ENCODE measurements at regions not wholly inside any gene's neighbourhood (a gene's known extent, or its start where the extent isn't known, plus 50 kb on each side); places are given as distances from the start of the nearest gene placed in this dataset.

GRCh38 chr11:119874660-119875238 lies 145.7 kb upstream of the NECTIN1 start:
- WGBS (ENCODE audit: insufficient coverage, insufficient read length) = no CpG with 5 or more reads among the region's 15 CpGs
- Histone ChIP-seq H3K36me3 (ENCODE audit: control insufficient read depth, insufficient read depth, low read length) (no peaks in the 10 kb centered on the region), H3K4me3 (ENCODE audit: low read length) (no peak overlapping the region), H3K9me3 (ENCODE audit: control insufficient read depth, insufficient read depth, low read length) (no peaks in the 10 kb centered on the region), H3K4me1 (ENCODE audit: control insufficient read depth, insufficient read depth, low read length) (no peaks in the 10 kb centered on the region; the same call in 1 of the 2 replicates), H3K27me3 (ENCODE audit: control insufficient read depth, insufficient read depth, low read length) (no peaks in the 10 kb centered on the region), H3K27ac (ENCODE audit: low read length) (no peak overlapping the region)
- no peak for DNase-seq (ENCODE audit: low read depth, low spot score)

DNA sequence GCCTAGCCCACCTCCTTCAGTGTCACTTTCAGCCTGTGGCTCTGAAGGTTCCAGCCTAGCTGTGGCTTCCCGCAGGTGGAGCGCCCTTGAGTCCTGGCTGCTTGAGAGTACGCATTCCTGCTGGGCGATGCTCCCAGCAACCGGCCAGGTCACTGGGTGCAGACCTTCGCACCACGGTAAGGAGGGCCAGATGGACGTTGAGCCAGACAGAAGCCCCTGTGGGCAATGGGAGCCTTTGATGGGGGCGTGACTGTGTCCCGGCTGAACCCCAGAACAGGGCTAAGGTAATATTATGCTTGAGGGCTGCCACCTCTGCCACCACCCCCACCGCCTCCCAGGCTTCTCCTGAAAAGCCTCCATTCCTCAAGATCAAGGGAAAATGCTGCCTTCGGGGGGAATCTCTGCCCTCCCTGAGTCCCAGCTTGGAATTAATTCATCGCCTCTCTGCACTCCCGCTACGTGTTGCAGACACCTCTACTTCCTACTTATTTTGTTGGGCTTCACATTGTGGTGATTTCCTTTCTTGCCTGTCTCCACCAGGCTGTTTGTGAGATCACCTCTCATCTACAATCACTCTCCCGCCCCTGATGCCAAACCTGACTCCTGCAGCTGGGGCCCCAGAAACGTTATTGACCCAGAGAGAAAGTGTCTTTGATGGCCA lies 144.9 kb upstream of the NECTIN1 start:
- no peak overlapping the region for H3K27ac ChIP-seq (ENCODE audit: low read length)
- no CpG with 5 or more reads among the region's 17 CpGs for WGBS (ENCODE audit: insufficient coverage, insufficient read length)
- no peaks in the 10 kb centered on the region for H3K36me3 ChIP-seq (ENCODE audit: control insufficient read depth, insufficient read depth, low read length)
- DNase-seq (ENCODE audit: low read depth, low spot score) = no peak
- no peaks in the 10 kb centered on the region for H3K27me3 ChIP-seq (ENCODE audit: control insufficient read depth, insufficient read depth, low read length)
- H3K4me1 ChIP-seq (ENCODE audit: control insufficient read depth, insufficient read depth, low read length) = no peaks in the 10 kb centered on the region; the same call in 1 of the 2 replicates
- H3K9me3 ChIP-seq (ENCODE audit: control insufficient read depth, insufficient read depth, low read length) = no peaks in the 10 kb centered on the region
- H3K4me3 ChIP-seq (ENCODE audit: low read length) = no peak overlapping the region

GRCh38 chr11:119872611-119873310 lies 143.8 kb upstream of the NECTIN1 start:
- H3K27me3 ChIP-seq (ENCODE audit: control insufficient read depth, insufficient read depth, low read length) = no peaks in the 10 kb centered on the region
- no peak overlapping the region for H3K27ac ChIP-seq (ENCODE audit: low read length)
- no peak overlapping the region for H3K4me3 ChIP-seq (ENCODE audit: low read length)
- H3K4me1 ChIP-seq (ENCODE audit: control insufficient read depth, insufficient read depth, low read length) = no peaks in the 10 kb centered on the region; the same call in 1 of the 2 replicates
- DNase-seq (ENCODE audit: low read depth, low spot score) = no peak
- no peaks in the 10 kb centered on the region for H3K36me3 ChIP-seq (ENCODE audit: control insufficient read depth, insufficient read depth, low read length)
- H3K9me3 ChIP-seq (ENCODE audit: control insufficient read depth, insufficient read depth, low read length) = no peaks in the 10 kb centered on the region
- WGBS (ENCODE audit: insufficient coverage, insufficient read length) = no CpG with 5 or more reads among the region's 11 CpGs

GRCh38 chr11:119865661-119866156 lies 136.7 kb upstream of the NECTIN1 start:
- WGBS (ENCODE audit: insufficient coverage, insufficient read length) = no CpG with 5 or more reads among the region's 2 CpGs

GRCh38 chr11:119864836-119865235 lies 135.8 kb upstream of the NECTIN1 start:
- no CpG with 5 or more reads among the region's 7 CpGs for WGBS (ENCODE audit: insufficient coverage, insufficient read length)
- H3K9me3 ChIP-seq (ENCODE audit: control insufficient read depth, insufficient read depth, low read length) = no peaks in the 10 kb centered on the region
- no peaks in the 10 kb centered on the region for H3K36me3 ChIP-seq (ENCODE audit: control insufficient read depth, insufficient read depth, low read length)
- no peak overlapping the region for H3K4me3 ChIP-seq (ENCODE audit: low read length)
- no peak overlapping the region for H3K27ac ChIP-seq (ENCODE audit: low read length)
- H3K27me3 ChIP-seq (ENCODE audit: control insufficient read depth, insufficient read depth, low read length) = no peaks in the 10 kb centered on the region
- 0 out of 2 replicates have a peak, but pooled peaks cover 2% of the 10 kb centered on the region for H3K4me1 ChIP-seq (ENCODE audit: control insufficient read depth, insufficient read depth, low read length)
- no peak for DNase-seq (ENCODE audit: low read depth, low spot score)

More at GRCh38 chr11:119865661-119866156, 136.7 kb upstream of the NECTIN1 start:
- Histone ChIP-seq H3K9me3 (ENCODE audit: control insufficient read depth, insufficient read depth, low read length) (no peaks in the 10 kb centered on the region), H3K27ac (ENCODE audit: low read length) (no peak overlapping the region), H3K4me3 (ENCODE audit: low read length) (no peak overlapping the region), H3K4me1 (ENCODE audit: control insufficient read depth, insufficient read depth, low read length) (0 out of 2 replicates have a peak, but pooled peaks cover 2% of the 10 kb centered on the region), H3K36me3 (ENCODE audit: control insufficient read depth, insufficient read depth, low read length) (no peaks in the 10 kb centered on the region), H3K27me3 (ENCODE audit: control insufficient read depth, insufficient read depth, low read length) (no peaks in the 10 kb centered on the region)
- DNase-seq (ENCODE audit: low read depth, low spot score) = no peak

GRCh38 chr11:119863851-119864601 lies 135.0 kb upstream of the NECTIN1 start:
- no peak overlapping the region for H3K4me3 ChIP-seq (ENCODE audit: low read length)
- WGBS (ENCODE audit: insufficient coverage, insufficient read length) = no CpG with 5 or more reads among the region's 17 CpGs
- no peaks in the 10 kb centered on the region for H3K9me3 ChIP-seq (ENCODE audit: control insufficient read depth, insufficient read depth, low read length)
- no peak overlapping the region for H3K27ac ChIP-seq (ENCODE audit: low read length)
- no peaks in the 10 kb centered on the region for H3K27me3 ChIP-seq (ENCODE audit: control insufficient read depth, insufficient read depth, low read length)
- no peaks in the 10 kb centered on the region for H3K36me3 ChIP-seq (ENCODE audit: control insufficient read depth, insufficient read depth, low read length)
- H3K4me1 ChIP-seq (ENCODE audit: control insufficient read depth, insufficient read depth, low read length) = 0 out of 2 replicates have a peak, but pooled peaks cover 2% of the 10 kb centered on the region
- DNase-seq (ENCODE audit: low read depth, low spot score) = no peak

DNA sequence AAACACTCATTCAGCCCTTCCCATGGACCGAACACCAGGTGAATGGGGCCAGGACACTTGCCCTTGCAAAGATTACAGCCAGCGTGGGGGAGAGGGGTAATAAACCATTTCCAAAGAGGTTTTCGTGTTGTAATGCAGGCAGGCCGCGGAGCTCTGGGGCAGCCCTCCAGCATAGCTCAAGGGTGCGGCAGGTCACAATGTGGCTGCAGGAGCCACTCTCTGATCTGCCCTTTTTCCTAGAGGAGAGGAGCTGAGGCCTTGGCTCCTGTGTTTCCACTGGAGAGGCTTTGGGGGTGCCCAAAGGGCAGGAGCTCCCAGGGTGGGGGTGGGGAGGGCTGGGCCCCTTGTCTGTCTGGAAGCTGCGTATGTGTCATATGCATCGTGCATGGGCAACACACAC lies 134.2 kb upstream of the NECTIN1 start:
- DNase-seq (ENCODE audit: low read depth, low spot score) = no peak
- H3K36me3 ChIP-seq (ENCODE audit: control insufficient read depth, insufficient read depth, low read length) = no peaks in the 10 kb centered on the region
- H3K9me3 ChIP-seq (ENCODE audit: control insufficient read depth, insufficient read depth, low read length) = no peaks in the 10 kb centered on the region
- H3K4me3 ChIP-seq (ENCODE audit: low read length) = no peak overlapping the region
- 0 out of 2 replicates have a peak, but pooled peaks cover 2% of the 10 kb centered on the region for H3K4me1 ChIP-seq (ENCODE audit: control insufficient read depth, insufficient read depth, low read length)
- no peaks in the 10 kb centered on the region for H3K27me3 ChIP-seq (ENCODE audit: control insufficient read depth, insufficient read depth, low read length)
- H3K27ac ChIP-seq (ENCODE audit: low read length) = no peak overlapping the region
- no CpG with 5 or more reads among the region's 8 CpGs for WGBS (ENCODE audit: insufficient coverage, insufficient read length)

- H3K27ac ChIP-seq (ENCODE audit: low read length) = no peak overlapping the region
- WGBS (ENCODE audit: insufficient coverage, insufficient read length) = no CpG with 5 or more reads among the region's 5 CpGs
- H3K27me3 ChIP-seq (ENCODE audit: control insufficient read depth, insufficient read depth, low read length) = no peaks in the 10 kb centered on the region
- 0 out of 2 replicates have a peak, but pooled peaks cover 2% of the 10 kb centered on the region for H3K4me1 ChIP-seq (ENCODE audit: control insufficient read depth, insufficient read depth, low read length)
- H3K4me3 ChIP-seq (ENCODE audit: low read length) = no peak overlapping the region
- no peaks in the 10 kb centered on the region for H3K36me3 ChIP-seq (ENCODE audit: control insufficient read depth, insufficient read depth, low read length)
- no peak for DNase-seq (ENCODE audit: low read depth, low spot score)
- no peaks in the 10 kb centered on the region for H3K9me3 ChIP-seq (ENCODE audit: control insufficient read depth, insufficient read depth, low read length)
Observed at GRCh38 chr11:119861160-119861559, 132.2 kb upstream of the NECTIN1 start.

DNA sequence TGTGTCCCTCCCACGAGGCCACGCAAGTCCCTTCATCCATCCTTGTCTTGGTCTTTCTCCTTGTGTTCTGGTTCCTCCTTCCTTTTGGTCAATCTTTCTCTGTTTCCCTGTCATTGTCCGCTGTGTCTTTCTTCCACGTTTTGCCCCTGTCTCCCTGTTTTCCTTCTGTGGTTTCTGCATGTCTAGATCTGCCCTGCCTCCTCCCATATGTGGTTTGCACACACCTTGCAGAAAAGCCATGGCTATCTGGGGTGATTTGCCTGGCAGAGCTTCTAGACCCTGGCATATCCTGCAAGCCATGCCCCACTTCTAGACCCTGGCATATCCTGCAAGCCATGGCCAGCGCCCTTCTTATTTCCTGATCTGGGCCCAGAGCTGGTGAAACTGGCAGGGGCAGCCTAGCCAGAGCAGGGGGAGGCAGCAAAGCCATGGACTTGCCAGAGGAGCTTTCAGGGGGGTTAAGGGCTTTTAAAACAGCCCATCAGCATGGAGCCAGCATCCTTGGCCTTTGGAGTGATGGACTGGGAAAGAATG lies 131.6 kb upstream of the NECTIN1 start:
- 0 out of 2 replicates have a peak, but pooled peaks cover 2% of the 10 kb centered on the region for H3K4me1 ChIP-seq (ENCODE audit: control insufficient read depth, insufficient read depth, low read length)
- WGBS (ENCODE audit: insufficient coverage, insufficient read length) = no CpG with 5 or more reads among the region's 5 CpGs

DNA sequence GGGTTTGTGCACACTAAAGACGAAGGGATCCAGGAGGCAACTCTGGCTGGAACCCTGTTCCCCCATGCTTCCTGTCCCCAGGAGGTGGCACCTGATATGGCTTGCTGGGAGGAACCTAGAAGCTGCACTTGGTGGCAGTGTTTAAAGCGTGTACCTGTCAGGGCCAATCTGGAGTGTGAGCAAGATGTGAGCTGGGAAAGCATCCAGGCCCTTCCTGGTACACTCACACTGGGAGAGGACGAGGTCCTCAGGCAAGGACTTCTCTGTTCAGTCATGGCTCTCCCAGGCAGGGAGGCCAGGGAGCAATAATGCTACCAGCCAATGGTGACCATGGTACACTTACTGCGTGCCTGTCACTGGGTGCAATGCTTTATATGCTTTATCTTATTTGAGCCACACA lies 130.7 kb upstream of the NECTIN1 start:
- H3K4me1 ChIP-seq (ENCODE audit: control insufficient read depth, insufficient read depth, low read length) = 0 out of 2 replicates have a peak, but pooled peaks cover 2% of the 10 kb centered on the region
- no peak overlapping the region for H3K4me3 ChIP-seq (ENCODE audit: low read length)
- H3K9me3 ChIP-seq (ENCODE audit: control insufficient read depth, insufficient read depth, low read length) = no peaks in the 10 kb centered on the region
- H3K27ac ChIP-seq (ENCODE audit: low read length) = no peak overlapping the region
- WGBS (ENCODE audit: insufficient coverage, insufficient read length) = no CpG with 5 or more reads among the region's 4 CpGs
- DNase-seq (ENCODE audit: low read depth, low spot score) = no peak
- no peaks in the 10 kb centered on the region for H3K36me3 ChIP-seq (ENCODE audit: control insufficient read depth, insufficient read depth, low read length)
- no peaks in the 10 kb centered on the region for H3K27me3 ChIP-seq (ENCODE audit: control insufficient read depth, insufficient read depth, low read length)

More for the DNA sequence above, 131.6 kb upstream of the NECTIN1 start:
- DNase-seq (ENCODE audit: low read depth, low spot score) = no peak
- Histone ChIP-seq H3K4me3 (ENCODE audit: low read length) (no peak overlapping the region), H3K27ac (ENCODE audit: low read length) (no peak overlapping the region), H3K9me3 (ENCODE audit: control insufficient read depth, insufficient read depth, low read length) (no peaks in the 10 kb centered on the region), H3K36me3 (ENCODE audit: control insufficient read depth, insufficient read depth, low read length) (no peaks in the 10 kb centered on the region), H3K27me3 (ENCODE audit: control insufficient read depth, insufficient read depth, low read length) (no peaks in the 10 kb centered on the region)

All from iPS DF 6.9 (cell line).